GM18907 (cell line): ENCODE measurements at regions not wholly inside any gene's neighbourhood (a gene's known extent, or its start where the extent isn't known, plus 50 kb on each side); places are given as distances from the start of the nearest gene placed in this dataset.
"Not testable (repeated sequence)": the region's sequence is repeated elsewhere in the genome, so short reads cannot be mapped to it uniquely, and the experiment has no call there.

Source experiments
- ATAC-seq: cut with Tn5 transposase; IDR thresholded peaks from one replicate; pipeline ENCODE4 v1.9.1; 2021; ENCODE audit warnings: mild to moderate bottlenecking, moderate library complexity; ENCODE audit not compliant: unreplicated experiment

- ATAC-seq, result no peak
Observed at GRCh38 chr18:76721207-76721996, 101.0 kb upstream of the ZNF236 start.

- no peak for ATAC-seq
Observed at GRCh38 chr18:76720683-76721082, 101.7 kb upstream of the ZNF236 start.

- ATAC-seq, result no peak
Observed at GRCh38 chr18:76715012-76715610, 107.2 kb upstream of the ZNF236 start.

GRCh38 chr18:76713432-76713831 lies 108.9 kb upstream of the ZNF236 start:
- ATAC-seq, result no peak

- no peak for ATAC-seq
Observed at GRCh38 chr18:76712511-76713140, 109.7 kb upstream of the ZNF236 start.

- ATAC-seq, result no peak
Observed at GRCh38 chr18:76710646-76711520, 111.5 kb upstream of the ZNF236 start.

GRCh38 chr18:76709659-76710645 lies 112.4 kb upstream of the ZNF236 start:
- peak; percentile 81 for ATAC-seq

- ATAC-seq, result no peak
Observed at GRCh38 chr18:76708722-76709353, 113.5 kb upstream of the ZNF236 start.

- no peak for ATAC-seq
Observed at GRCh38 chr18:76708071-76708721, 114.2 kb upstream of the ZNF236 start.

- ATAC-seq, result no peak
Observed at GRCh38 chr18:76707534-76707933, 114.8 kb upstream of the ZNF236 start.

GRCh38 chr18:76704589-76704988 lies 117.8 kb upstream of the ZNF236 start:
- not testable (repeated sequence) for ATAC-seq

- no peak for ATAC-seq
Observed at GRCh38 chr18:76699923-76700322, 122.4 kb upstream of the ZNF236 start.

- ATAC-seq, result no peak
Observed at GRCh38 chr18:76697441-76697901, 124.9 kb upstream of the ZNF236 start.

- no peak for ATAC-seq
Observed at GRCh38 chr18:76691800-76692199, 130.6 kb upstream of the ZNF236 start.

GRCh38 chr18:76689646-76690264 lies 132.6 kb upstream of the ZNF236 start:
- no peak for ATAC-seq

GRCh38 chr18:76688724-76689472 lies 133.5 kb upstream of the ZNF236 start:
- ATAC-seq, result no peak

GRCh38 chr18:76687304-76687962 lies 134.9 kb upstream of the ZNF236 start:
- ATAC-seq, result peak; percentile 34
